NB4 (cell line): ENCODE measurements at regions not wholly inside any gene's neighbourhood (a gene's known extent, or its start where the extent isn't known, plus 50 kb on each side); places are given as distances from the start of the nearest gene placed in this dataset.

Experiments
- DNase-seq: peaks from one replicate; pipeline ENCODE4 v3.0.0; 2010; ENCODE audit warnings: low read depth
- H3K4me3 ChIP-seq: one replicate; pipeline ENCODE4 v1.5.1; 2011; ENCODE audit warnings: mild to moderate bottlenecking, low read depth, low read length, moderate library complexity
- MYC ChIP-seq: IDR thresholded peaks from 2 replicates; pipeline ENCODE4 v1.6.1; 2011; ENCODE audit warnings: low read depth, low read length
- POLR2A ChIP-seq: IDR thresholded peaks from 2 replicates; pipeline ENCODE4 v1.6.1; 2011; ENCODE audit warnings: mild to moderate bottlenecking; ENCODE audit not compliant: insufficient read length; ENCODE audit errors: extremely low read depth
- TF ChIP-seq, protein P1 (sequence below): IDR thresholded peaks from 2 replicates; pipeline ENCODE4 v1.6.1; 2011; ENCODE audit warnings: low read depth, low read length
- TF ChIP-seq, protein P2 (sequence below): IDR thresholded peaks from one replicate; pipeline ENCODE4 v1.5.1; 2012; ENCODE audit warnings: low read depth, low read length

DNA sequence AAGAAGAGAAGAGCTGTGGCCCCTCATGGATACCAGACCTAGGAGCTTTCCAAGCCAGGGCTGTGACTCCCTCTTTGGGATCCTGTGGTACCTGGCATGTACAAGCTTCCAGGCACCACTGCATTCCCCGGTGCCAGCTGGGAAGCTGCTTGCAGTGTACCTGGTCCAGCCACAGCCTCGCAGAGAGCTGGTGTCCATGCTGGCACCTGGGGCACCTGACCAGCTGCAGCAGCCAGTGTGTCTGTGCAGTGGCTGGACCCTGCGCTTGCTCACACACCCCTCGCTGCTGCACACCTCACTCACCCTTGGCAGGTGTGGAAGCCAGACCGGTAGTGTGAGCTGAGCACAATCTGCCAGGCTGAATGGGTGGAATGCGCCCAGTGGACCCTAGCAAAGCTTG, 190.9 kb upstream of the MAN1A1 start:
- TF ChIP-seq MYC (no peak), POLR2A (no peak)
- TF ChIP-seq, protein P1, sequence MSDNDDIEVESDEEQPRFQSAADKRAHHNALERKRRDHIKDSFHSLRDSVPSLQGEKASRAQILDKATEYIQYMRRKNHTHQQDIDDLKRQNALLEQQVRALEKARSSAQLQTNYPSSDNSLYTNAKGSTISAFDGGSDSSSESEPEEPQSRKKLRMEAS = no peak
- TF ChIP-seq, protein P2, sequence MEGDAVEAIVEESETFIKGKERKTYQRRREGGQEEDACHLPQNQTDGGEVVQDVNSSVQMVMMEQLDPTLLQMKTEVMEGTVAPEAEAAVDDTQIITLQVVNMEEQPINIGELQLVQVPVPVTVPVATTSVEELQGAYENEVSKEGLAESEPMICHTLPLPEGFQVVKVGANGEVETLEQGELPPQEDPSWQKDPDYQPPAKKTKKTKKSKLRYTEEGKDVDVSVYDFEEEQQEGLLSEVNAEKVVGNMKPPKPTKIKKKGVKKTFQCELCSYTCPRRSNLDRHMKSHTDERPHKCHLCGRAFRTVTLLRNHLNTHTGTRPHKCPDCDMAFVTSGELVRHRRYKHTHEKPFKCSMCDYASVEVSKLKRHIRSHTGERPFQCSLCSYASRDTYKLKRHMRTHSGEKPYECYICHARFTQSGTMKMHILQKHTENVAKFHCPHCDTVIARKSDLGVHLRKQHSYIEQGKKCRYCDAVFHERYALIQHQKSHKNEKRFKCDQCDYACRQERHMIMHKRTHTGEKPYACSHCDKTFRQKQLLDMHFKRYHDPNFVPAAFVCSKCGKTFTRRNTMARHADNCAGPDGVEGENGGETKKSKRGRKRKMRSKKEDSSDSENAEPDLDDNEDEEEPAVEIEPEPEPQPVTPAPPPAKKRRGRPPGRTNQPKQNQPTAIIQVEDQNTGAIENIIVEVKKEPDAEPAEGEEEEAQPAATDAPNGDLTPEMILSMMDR = no peak
- H3K4me3 ChIP-seq = no peak overlapping the region
- no peak for DNase-seq

GRCh38 chr6:119539066-119539746, 189.6 kb upstream of the MAN1A1 start:
- TF ChIP-seq, protein P1 = no peak
- TF ChIP-seq POLR2A (no peak), MYC (no peak)
- TF ChIP-seq, protein P2 = no peak
- no peak overlapping the region for H3K4me3 ChIP-seq
- no peak for DNase-seq

DNA sequence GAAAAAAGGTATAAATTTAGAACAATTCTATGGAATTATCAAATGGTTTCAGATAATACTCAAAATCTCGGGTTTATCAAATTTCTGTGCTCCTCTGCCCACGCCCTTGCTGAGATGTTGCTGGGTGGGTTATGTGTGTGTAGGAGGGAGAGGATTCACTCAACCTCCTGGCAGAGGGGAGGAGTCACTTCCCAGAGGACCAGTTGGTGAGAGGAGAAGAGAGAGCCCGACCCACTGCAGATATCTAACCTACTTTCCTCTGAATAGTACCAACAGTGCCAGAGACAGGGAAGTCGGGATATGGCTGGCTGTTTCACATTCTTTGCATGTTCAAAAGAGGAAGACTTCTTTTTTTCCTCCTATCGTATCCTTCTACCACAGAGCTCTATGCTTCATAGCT, 187.1 kb upstream of the MAN1A1 start:
- TF ChIP-seq MYC = no peak
- TF ChIP-seq POLR2A = no peak
- TF ChIP-seq, protein P2 = no peak
- H3K4me3 ChIP-seq = no peak overlapping the region
- no peak for DNase-seq

DNA sequence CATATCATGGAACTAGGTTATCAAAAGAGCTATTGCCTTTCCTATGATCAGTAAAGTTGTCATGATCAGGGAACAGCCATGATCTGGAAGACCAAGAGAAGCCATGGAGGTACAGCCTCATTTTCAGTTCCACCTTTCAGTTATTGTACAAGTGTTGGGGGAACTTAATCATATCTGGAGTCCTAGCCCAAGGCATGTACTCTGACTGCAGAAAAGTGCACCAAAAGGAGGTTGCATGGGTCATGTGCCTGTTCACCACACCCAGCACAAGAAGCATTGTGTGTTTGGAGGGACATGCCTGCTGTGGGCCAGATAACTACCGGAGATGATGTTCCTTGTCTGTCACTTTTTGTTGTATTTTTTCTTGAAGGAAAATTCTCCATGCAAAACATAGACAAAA, 185.8 kb upstream of the MAN1A1 start:
- no peak for TF ChIP-seq POLR2A
- TF ChIP-seq, protein P1 = no peak
- TF ChIP-seq, protein P2 = no peak
- no peak for TF ChIP-seq MYC
- no peak for DNase-seq
- no peak overlapping the region for H3K4me3 ChIP-seq

DNA sequence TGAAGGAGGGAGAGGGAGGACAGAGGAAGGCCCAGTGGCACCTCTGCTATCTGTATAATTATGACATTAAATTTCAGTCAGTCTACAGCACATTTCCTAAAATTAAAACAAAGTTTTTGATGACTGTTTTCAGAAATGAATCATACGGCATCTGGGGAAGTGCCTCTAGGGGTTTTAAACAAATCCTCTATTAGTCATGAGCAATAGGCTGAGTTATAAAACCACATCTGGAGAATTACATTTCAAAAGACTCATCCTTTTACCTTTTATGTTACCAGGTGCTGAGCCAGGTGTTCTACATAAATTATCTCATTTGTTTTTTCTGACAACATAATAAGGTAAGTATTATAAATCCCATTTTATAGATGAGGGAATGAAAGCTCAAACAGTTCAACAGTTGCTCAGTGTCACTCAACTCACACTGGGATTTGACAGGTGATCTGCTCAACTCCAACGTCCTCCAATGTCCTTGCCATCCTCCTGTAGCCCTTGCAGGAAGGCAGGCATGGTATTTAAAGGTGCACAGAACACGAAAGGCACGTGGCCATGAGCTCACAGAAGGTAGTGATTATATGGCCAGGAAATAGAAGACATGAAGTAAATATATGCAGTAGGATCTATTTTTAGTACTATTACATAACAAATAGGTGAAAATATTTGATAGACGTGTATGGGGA, 184.2 kb upstream of the MAN1A1 start:
- DNase-seq = no peak
- no peak overlapping the region for H3K4me3 ChIP-seq
- TF ChIP-seq MYC (no peak), POLR2A (no peak)
- TF ChIP-seq, protein P2 = no peak
- TF ChIP-seq, protein P1 = no peak

DNA sequence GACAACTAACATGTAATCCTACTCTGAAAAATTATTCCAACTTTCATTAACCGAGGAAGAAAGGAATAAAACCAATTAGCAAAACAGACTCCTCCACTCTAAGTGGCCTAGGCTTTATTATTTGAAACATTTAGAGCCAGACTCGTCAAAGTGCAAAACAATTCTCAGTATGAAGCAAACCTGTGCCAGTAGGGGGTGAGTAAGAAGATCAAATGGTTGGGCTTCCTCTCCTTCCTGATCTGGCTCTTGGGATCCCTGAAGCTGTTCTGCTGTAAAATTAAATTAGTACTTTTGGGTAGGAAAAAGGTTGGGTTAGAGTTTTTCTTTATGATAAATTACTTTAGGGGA, 177.6 kb upstream of the MAN1A1 start:
- no peak for DNase-seq
- no peak overlapping the region for H3K4me3 ChIP-seq
- TF ChIP-seq, protein P2 = no peak
- TF ChIP-seq POLR2A (no peak), MYC (no peak)
- TF ChIP-seq, protein P1 = no peak
